Panc1 (cell line): ENCODE measurements at regions not wholly inside any gene's neighbourhood (a gene's known extent, or its start where the extent isn't known, plus 50 kb on each side); places are given as distances from the start of the nearest gene placed in this dataset.

ENCODE experiments used
- ATAC-seq: fragments of 200-7000 bp; cut with Tn5 transposase; 2 replicates; pipeline ENCODE4 v1.9.1; 2020; ENCODE audit warnings: mild to moderate bottlenecking, moderate library complexity
- BruUV-seq: library from RNA; stranded (reverse); fragments of 400-500 nt; replicated peaks from 2 replicates; lab custom pipeline; 2021; lab: Mats Ljungman, UMichigan
- CTCF ChIA-PET: fragments of 300-600 bp; sonication (Branson Sonifier 250); formaldehyde crosslinking; loops from one replicate; lab custom pipeline; 2022; ENCODE audit warnings: antibody characterized with exemption; lab: Charles Lee
- POLR2A ChIA-PET: fragments of 300-600 bp; sonication (Branson Sonifier 250); formaldehyde crosslinking; loops from one replicate; lab custom pipeline; 2022; ENCODE audit warnings: antibody characterized with exemption; lab: Charles Lee
- DNase-seq: peaks from one replicate; pipeline ENCODE4 v3.0.0-alpha.2; 2010; ENCODE audit warnings: low read depth, low spot score
- H3K27ac ChIP-seq: 2 replicates; pipeline ENCODE4 v1.5.1; 2011; ENCODE audit warnings: mild to moderate bottlenecking, low read length, inconsistent platforms
- H3K27me3 ChIP-seq: fragments of 200-500 bp; sonication (Bioruptor generic); 2 replicates; pipeline ENCODE4 v1.6.0; 2014; ENCODE audit warnings: low read length, inconsistent platforms; ENCODE audit not compliant: control insufficient read depth, insufficient read depth
- H3K36me3 ChIP-seq: fragments of 200-500 bp; sonication (Bioruptor generic); 2 replicates; pipeline ENCODE4 v1.5.1; 2014; ENCODE audit warnings: inconsistent platforms, mild to moderate bottlenecking, low read length, moderate library complexity; ENCODE audit not compliant: control insufficient read depth, insufficient read depth
- H3K4me1 ChIP-seq: 2 replicates; pipeline ENCODE4 v1.5.1; 2011; ENCODE audit warnings: inconsistent platforms, mild to moderate bottlenecking, low read length, moderate library complexity; ENCODE audit not compliant: control insufficient read depth, insufficient read depth
- H3K4me3 ChIP-seq, 2 experiments: 2 replicates each; pipeline ENCODE4 v1.5.1; 2011 to 2012; ENCODE audit warnings: low read depth in 2 of 2, low read length in 2 of 2, mild to moderate bottlenecking in 2 of 2, inconsistent platforms in 1 of 2, moderate library complexity in 1 of 2
- H3K9me3 ChIP-seq: fragments of 200-500 bp; sonication (Bioruptor generic); 2 replicates; pipeline ENCODE4 v1.5.1; 2014; ENCODE audit warnings: low read depth, mild to moderate bottlenecking, inconsistent platforms, low read length, moderate library complexity; ENCODE audit not compliant: control insufficient read depth, insufficient read depth
- POLR2AphosphoS5 ChIP-seq: IDR thresholded peaks from 2 replicates; pipeline ENCODE4 v1.6.1; 2012; ENCODE audit warnings: mild to moderate bottlenecking, low read depth, low read length, moderate library complexity
- SIN3A ChIP-seq: IDR thresholded peaks from 2 replicates; pipeline ENCODE4 v1.6.1; 2012; ENCODE audit warnings: low read depth, mild to moderate bottlenecking, low read length, moderate library complexity, borderline replicate concordance; ENCODE audit not compliant: insufficient read depth
- TCF7L2 ChIP-seq: IDR thresholded peaks from 2 replicates; pipeline ENCODE4 v1.6.1; 2011; ENCODE audit warnings: mild to moderate bottlenecking, low read depth, low read length, inconsistent platforms
- in situ Hi-C: cut with HindIII; loops from 2 replicates; pipeline ENCODE4 v1.10.0; 2016; ENCODE audit warnings: low sequenced_read_pairs, low pct_unique_long_range_greater_than_20kb
- intact Hi-C: fragments of 100-400 bp; cut with micrococcal nuclease; formaldehyde crosslinking; loops from one replicate; pipeline ENCODE4 v1.10.0; 2022; ENCODE audit not compliant: unreplicated experiment
- TF ChIP-seq, protein P1 (sequence below), 2 experiments: IDR thresholded peaks; 2 replicates each; pipeline ENCODE4 v1.6.1; 2011 to 2012; ENCODE audit warnings: low read depth in 2 of 2, control low read depth in 1 of 2, low read length in 1 of 2, mild to moderate bottlenecking in 1 of 2, moderate library complexity in 1 of 2; ENCODE audit not compliant: insufficient read depth in 1 of 2
- TF ChIP-seq, protein P2 (sequence below): fragments of 450-650 bp; IDR thresholded peaks from 2 replicates; pipeline ENCODE4 v1.5.1; 2017; ENCODE audit warnings: mild to moderate bottlenecking

DNA sequence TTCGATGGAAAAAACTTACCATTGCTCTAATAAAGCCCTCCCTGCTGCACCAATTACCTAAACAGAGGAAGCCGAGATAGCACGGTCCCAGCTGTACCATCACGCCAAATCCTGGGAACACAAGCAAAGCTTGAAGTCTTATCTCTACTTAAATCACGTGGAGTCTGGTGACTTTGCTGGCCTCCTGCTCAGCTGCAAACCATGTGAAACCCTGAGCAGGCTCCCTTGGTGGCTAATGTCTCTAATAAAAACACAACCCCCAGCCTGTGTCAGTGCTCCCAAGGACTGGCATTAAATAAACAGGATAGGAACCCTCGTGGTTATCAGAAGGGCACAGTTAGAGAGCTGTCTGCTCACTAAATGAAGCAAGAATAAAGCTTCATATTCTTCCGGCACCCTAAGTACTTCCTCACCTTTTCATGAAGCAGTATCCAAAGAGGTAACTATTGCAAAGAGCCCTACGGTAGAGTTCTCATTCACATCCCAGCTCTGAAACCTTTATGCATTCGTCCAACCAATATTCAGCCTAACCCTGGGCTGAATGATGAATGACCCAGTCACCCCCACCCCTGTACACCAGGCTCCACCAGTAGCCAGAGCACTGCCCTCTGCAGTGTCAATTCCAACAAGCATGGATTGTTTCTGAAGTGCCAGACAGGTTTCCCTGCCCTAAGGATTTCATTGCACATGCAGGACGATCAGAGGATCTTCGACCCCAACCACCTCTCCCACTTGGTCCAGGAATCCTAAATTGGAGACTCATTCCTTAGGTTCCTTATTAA, 452.7 kb upstream of the TMPO start:
- Histone ChIP-seq H3K36me3 (no peaks in the 10 kb centered on the region), H3K27ac (no peak overlapping the region), H3K4me3 (no peak overlapping the region), H3K27me3 (no peaks in the 10 kb centered on the region), H3K4me1 (no peaks in the 10 kb centered on the region), H3K9me3 (no peaks in the 10 kb centered on the region)
- no TSS peak for BruUV-seq
- ChIA-PET CTCF (no interaction called here), POLR2A (no interaction called here)
- ATAC-seq (no peak), DNase-seq (no peak)
- in situ Hi-C loops (no loop called here), intact Hi-C loops (no loop called here)
- TF ChIP-seq, protein P1, sequence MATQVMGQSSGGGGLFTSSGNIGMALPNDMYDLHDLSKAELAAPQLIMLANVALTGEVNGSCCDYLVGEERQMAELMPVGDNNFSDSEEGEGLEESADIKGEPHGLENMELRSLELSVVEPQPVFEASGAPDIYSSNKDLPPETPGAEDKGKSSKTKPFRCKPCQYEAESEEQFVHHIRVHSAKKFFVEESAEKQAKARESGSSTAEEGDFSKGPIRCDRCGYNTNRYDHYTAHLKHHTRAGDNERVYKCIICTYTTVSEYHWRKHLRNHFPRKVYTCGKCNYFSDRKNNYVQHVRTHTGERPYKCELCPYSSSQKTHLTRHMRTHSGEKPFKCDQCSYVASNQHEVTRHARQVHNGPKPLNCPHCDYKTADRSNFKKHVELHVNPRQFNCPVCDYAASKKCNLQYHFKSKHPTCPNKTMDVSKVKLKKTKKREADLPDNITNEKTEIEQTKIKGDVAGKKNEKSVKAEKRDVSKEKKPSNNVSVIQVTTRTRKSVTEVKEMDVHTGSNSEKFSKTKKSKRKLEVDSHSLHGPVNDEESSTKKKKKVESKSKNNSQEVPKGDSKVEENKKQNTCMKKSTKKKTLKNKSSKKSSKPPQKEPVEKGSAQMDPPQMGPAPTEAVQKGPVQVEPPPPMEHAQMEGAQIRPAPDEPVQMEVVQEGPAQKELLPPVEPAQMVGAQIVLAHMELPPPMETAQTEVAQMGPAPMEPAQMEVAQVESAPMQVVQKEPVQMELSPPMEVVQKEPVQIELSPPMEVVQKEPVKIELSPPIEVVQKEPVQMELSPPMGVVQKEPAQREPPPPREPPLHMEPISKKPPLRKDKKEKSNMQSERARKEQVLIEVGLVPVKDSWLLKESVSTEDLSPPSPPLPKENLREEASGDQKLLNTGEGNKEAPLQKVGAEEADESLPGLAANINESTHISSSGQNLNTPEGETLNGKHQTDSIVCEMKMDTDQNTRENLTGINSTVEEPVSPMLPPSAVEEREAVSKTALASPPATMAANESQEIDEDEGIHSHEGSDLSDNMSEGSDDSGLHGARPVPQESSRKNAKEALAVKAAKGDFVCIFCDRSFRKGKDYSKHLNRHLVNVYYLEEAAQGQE (IDR thresholded peaks at IDR 0.05; ENCODE audit: insufficient read depth in 1 of 2, low read depth in 2 of 2, low read length in 1 of 2), result no peak
- TF ChIP-seq SIN3A (no peak), TCF7L2 (no peak), POLR2AphosphoS5 (no peak)
- TF ChIP-seq, protein P2, sequence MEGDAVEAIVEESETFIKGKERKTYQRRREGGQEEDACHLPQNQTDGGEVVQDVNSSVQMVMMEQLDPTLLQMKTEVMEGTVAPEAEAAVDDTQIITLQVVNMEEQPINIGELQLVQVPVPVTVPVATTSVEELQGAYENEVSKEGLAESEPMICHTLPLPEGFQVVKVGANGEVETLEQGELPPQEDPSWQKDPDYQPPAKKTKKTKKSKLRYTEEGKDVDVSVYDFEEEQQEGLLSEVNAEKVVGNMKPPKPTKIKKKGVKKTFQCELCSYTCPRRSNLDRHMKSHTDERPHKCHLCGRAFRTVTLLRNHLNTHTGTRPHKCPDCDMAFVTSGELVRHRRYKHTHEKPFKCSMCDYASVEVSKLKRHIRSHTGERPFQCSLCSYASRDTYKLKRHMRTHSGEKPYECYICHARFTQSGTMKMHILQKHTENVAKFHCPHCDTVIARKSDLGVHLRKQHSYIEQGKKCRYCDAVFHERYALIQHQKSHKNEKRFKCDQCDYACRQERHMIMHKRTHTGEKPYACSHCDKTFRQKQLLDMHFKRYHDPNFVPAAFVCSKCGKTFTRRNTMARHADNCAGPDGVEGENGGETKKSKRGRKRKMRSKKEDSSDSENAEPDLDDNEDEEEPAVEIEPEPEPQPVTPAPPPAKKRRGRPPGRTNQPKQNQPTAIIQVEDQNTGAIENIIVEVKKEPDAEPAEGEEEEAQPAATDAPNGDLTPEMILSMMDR, result no peak

DNA sequence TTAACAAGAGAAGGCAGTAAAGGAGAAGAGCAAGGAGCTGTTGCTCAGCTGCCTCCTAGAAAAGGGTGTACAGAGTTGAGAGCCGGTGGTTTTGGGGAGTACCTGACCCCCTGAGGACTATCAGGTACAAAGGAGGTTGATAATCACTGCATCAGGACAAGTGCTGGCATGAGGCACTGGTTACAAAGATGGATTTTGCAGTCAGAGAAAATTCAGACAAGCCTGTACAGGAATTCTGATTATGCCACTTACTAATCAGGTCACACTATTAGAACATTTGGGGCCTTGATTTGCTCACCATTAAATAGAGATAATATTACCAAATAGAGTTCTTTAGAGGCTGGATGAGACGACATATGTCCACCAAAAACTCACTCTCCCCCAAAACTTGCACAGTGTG, 450.9 kb upstream of the TMPO start:
- in situ Hi-C loops, result no loop called here
- no peak for ATAC-seq

More for the DNA sequence above, 450.9 kb upstream of the TMPO start:
- H3K9me3 ChIP-seq, result no peaks in the 10 kb centered on the region
- DNase-seq, result no peak
- BruUV-seq, result no TSS peak
- POLR2A ChIA-PET, result no interaction called here
- H3K27ac ChIP-seq, result no peak overlapping the region
- H3K27me3 ChIP-seq, result no peaks in the 10 kb centered on the region
- CTCF ChIA-PET, result no interaction called here
- no peak for TF ChIP-seq SIN3A
- TF ChIP-seq, protein P2, result no peak
- TF ChIP-seq, protein P1 (IDR thresholded peaks at IDR 0.05; ENCODE audit: insufficient read depth in 1 of 2, low read depth in 2 of 2, low read length in 1 of 2), result no peak
- no peak for TF ChIP-seq POLR2AphosphoS5
- no peak for TF ChIP-seq TCF7L2
- no peak overlapping the region for H3K4me3 ChIP-seq
- no peaks in the 10 kb centered on the region for H3K4me1 ChIP-seq
- intact Hi-C loops, result no loop called here
- H3K36me3 ChIP-seq, result no peaks in the 10 kb centered on the region
